NCI-H1436 (cell line): ENCODE measurements at regions not wholly inside any gene's neighbourhood (a gene's known extent, or its start where the extent isn't known, plus 50 kb on each side); places are given as distances from the start of the nearest gene placed in this dataset.
"Not testable (repeated sequence)": the region's sequence is repeated elsewhere in the genome, so short reads cannot be mapped to it uniquely, and the experiment has no call there.

ENCODE experiments used
- DNase-seq: peaks from one replicate; lab custom pipeline; 2025; lab: John Stamatoyannopoulos, UW

DNA sequence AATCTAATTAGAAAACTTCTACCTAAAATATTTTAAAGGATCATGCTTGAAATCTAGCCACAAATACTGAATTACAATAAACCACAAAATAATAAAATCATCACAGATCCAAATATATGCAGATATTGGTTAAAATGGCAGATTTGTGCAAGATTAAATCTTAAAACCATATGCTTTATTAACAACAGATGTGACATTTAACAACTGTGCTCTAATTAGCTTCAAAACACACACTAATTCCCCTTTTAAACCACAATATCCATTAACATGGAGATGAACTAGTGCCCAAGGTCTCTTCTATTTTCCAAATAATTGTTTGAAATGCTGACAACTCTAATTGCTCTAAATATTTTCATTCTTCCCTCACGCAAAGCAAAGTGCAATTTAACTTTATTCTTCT lies 1530.3 kb downstream of the SI start:
- no peak for DNase-seq

DNA sequence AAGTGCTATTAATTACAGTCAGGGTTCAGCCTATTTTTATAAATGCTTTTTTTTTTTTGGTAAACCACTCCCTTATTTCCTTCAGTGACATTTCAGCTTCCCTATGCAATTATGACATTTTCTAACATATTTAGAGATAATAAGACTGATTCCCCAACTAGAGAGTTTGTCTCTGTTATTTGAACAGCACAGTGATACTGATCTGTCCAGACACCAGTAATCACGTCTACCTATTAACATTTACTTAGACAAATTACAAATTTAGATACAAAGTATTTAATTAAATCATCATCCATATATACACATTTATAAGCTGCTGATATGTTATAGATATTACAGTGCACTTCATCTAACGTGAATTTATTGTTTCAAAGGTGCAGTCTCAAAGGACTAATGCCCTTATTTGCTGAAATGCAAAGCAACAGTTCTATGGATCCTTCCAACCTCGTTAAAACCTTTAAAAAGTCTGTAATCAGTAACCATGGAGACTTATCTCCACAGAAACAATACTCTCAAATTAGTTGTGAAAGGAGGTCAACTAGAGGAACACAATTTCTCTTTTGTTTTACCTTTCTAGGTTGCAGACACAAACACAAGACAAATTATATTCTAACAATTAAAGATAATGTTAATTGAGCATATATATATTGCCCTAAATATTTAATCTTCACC lies 1531.1 kb downstream of the SI start:
- DNase-seq: no peak

- no peak for DNase-seq
Observed at GRCh38 chr3:163543662-163544061, 1534.6 kb downstream of the SI start.

- DNase-seq: no peak
Observed at GRCh38 chr3:163541629-163542028, 1536.7 kb downstream of the SI start.

DNA sequence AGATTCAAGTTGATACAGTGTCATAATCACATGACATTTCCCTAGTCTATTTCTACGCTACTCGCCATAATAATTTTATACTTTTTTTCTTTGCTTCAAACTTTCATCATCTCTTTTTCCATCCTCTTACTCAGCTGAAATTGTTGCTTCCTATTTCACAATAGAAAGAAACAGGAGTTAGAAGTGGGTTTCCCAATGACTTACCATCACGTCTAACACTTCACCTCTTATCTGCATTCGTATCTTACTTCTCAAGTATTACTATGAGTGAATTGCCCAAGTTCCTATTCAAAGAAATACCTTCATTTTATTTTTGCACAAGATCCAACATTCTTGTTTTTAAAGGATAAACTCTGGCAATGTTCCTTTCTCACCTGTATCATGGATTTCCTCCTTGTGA lies 1539.9 kb downstream of the SI start:
- DNase-seq: no peak

- no peak for DNase-seq
Observed at GRCh38 chr3:163533381-163533780, 1544.9 kb downstream of the SI start.

GRCh38 chr3:163523375-163523774 lies 1554.9 kb downstream of the SI start:
- DNase-seq: no peak

GRCh38 chr3:163521261-163521660 lies 1557.0 kb downstream of the SI start:
- DNase-seq: no peak

- no peak for DNase-seq
Observed at GRCh38 chr3:163518065-163518464, 1560.2 kb downstream of the SI start.

GRCh38 chr3:163513149-163513657 lies 1565.1 kb downstream of the SI start:
- no peak for DNase-seq

DNA sequence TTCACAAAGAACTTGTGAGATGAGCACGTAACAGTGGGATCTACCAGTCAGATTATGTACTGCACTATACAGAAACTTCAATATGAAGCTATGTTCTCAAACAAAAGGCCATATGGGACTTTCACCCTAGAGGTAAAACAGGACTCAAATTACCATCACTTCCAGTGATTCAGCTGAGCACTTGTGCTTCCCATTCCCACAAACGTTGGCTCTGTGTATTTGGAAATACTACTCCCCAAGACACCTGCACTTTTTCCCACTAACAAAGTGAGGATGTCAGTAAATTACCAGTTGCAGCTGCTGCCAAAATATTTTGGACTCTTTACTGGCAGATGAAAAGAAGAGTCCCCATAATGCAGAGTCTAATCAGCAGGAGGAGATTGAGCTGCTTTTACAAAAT lies 1570.1 kb downstream of the SI start:
- no peak for DNase-seq

GRCh38 chr3:163504974-163505373 lies 1573.3 kb downstream of the SI start:
- no peak for DNase-seq

GRCh38 chr3:163499736-163500219 lies 1578.5 kb downstream of the SI start:
- not testable (repeated sequence) for DNase-seq

DNA sequence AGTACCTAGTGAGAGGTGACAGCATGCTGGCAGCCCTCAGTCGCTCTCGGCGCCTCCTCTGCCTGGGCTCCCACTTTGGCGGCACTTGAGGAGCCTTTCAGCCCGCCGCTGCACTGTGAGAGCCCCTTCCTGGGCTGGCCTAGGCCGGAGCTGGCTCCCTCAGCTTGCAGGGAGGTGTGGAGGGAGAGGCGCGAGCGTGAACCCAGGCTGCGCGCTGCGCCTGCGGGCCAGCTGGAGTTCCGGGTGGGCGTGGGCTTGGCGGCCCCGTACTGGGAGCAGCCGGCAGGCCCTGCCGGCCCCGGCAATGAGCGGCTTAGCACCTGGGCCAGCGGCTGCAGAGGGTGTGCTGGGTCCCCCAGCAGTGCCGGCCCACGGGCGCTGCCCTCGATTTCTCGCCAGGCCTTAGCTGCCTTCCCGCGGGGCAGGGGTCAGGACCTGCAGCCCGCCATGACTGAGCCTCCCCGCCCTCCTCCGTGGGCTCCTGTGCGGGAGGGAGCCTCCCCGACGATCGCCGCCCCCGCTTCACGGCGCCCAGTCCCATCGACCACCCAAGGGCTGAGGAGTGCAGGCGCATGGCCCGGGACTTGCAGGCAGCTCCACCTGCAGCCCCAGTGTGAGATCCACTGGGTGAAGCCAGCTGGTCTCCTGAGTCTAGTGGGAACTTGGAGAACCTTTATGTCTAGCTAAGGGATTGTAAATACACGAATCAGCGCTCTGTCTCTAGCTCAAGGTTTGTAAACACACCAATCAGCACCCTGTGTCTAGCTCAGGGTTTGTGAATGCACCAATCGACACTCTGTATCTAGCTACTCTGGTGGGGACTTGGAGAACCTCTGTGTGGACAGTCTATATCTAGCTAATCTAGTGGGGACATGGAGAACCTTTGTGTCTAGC lies 1579.2 kb downstream of the SI start:
- DNase-seq: not testable (repeated sequence)

- DNase-seq: no peak
Observed at GRCh38 chr3:163491714-163492113, 1586.6 kb downstream of the SI start.

GRCh38 chr3:163490119-163490518 lies 1588.2 kb downstream of the SI start:
- peak; percentile 51 for DNase-seq

GRCh38 chr3:163482695-163483094 lies 1595.6 kb downstream of the SI start:
- no peak for DNase-seq

GRCh38 chr3:163481738-163482137 lies 1596.6 kb downstream of the SI start:
- no peak for DNase-seq

DNA sequence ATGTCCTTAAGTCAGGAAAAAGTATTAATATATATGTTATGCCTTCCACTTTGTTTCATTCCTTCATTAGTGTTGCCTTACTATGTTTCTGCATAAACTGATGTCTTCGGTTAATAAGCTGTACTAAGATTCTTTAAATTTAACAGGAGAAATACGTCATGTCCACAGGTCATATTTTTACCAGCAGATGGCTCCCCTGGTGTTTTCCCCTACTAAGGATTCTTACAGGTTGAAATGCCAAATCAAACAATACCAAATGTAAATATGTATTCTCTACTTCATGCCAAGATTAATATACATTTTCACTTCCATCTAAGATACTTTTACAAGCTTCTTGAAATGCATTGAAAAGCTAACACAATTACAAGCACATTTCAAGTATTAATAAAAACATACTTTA lies 1602.1 kb downstream of the SI start:
- DNase-seq: no peak

DNA sequence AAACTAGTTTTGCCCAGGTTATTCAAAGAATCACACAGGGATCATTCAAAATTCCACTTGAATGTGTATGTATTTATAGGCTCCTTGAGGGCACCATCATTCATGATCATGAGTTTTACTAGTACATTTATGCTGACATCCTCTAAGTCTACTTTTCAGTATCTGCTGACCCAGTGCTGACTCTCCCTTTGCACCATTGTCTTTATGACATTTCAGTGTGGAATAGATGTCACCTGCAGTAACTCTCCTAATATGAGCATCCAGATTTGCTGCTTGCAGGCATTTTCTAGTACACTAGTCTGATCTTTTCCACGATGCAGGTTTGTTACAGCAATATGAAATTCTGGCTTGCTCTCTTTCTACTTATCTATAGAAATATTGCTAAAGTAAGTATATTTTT lies 1603.5 kb downstream of the SI start:
- no peak for DNase-seq

DNA sequence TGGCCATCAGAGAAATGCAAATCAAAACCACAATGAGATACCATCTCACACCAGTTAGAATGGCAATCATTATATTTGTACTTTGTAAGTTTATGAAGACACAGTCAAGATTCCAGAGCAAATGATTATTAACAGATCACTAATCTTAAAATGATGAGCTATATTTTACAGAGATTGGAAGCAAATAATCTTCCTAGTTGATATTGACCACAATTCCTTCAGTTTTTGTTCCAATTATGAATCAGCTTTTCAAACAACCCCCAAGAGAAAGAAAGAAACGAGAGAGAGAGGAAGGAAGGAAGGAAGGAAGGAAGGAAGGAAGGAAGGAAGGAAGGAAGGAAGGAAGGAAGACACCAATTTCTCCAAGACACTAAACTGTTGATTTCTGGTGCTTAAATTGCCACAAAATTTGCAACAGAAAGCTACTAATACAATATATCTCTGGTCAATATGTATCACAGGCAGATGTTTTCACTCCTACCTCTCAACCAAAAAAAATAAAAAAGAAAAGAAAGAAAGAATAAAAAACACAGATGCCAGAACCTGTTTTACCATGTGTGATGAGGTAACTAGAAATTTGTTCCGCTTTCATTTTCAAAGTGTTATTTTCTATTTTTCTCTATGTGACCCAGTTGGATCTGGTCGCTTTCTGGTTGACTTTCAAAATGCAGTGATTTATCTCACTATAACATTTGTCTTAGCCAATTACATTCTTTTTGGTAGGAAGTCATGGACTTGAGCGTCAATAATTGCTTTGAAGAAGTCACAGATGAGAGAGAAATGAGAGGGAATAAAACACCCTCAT lies 1609.6 kb downstream of the SI start:
- no peak for DNase-seq

GRCh38 chr3:163462446-163462845 lies 1615.8 kb downstream of the SI start:
- DNase-seq: no peak
